ENCODE measurements at regions not wholly inside any gene's neighbourhood (a gene's known extent, or its start where the extent isn't known, plus 50 kb on each side); places are given as distances from the start of the nearest gene placed in this dataset.

DNA sequence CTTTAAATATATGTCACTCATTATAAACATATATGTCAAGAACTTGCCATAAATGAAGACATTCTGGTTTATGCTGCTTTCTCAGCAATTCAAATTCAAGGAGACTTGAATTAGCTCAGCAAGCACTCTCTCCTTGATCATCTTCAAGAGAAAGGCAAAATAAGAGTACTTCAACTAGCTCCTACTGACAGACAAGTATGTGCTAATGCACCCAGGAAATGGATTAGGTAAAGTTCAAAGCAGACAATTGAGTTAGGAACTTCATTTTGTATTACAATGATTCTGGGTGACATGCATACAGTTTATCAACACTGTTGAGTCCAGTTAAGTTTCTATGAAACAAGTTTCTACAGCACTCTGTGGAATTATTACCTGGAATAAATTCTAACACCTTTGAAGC, 455.9 kb upstream of the USP15 start:
- Mint-ChIP-seq H3K9me3 (peaks cover 12 to 23% (median 13%) of the 10 kb centered on the region in 7 donors), H3K4me3 (no peak overlapping the region), H3K4me1 (no peaks in the 10 kb centered on the region), H3K27ac (no peak overlapping the region), H3K36me3 (no peaks in the 10 kb centered on the region), H3K27me3 (ENCODE audit: low read depth in 3 of 3) (no peaks in the 10 kb centered on the region)
- no peaks in the 10 kb centered on the region for H4K20me1 ChIP-seq (ENCODE audit: insufficient read depth, low read length)
- intact Hi-C loops (cut with micrococcal nuclease) = no loop called here
- H3K4me1 ChIP-seq (ENCODE audit: control insufficient read depth in 1 of 2, insufficient read depth in 2 of 2, low read length in 2 of 2) = no peaks in the 10 kb centered on the region
- H3K4me3 ChIP-seq (replicated peaks in 1 of 3; ENCODE audit: low read depth in 2 of 3, low read length in 3 of 3) = no peak overlapping the region
- no peak overlapping the region for H3K9ac ChIP-seq (ENCODE audit: insufficient read depth, low read length, poor library complexity, severe bottlenecking)
- H2AFZ ChIP-seq (ENCODE audit: insufficient read depth, low read depth, low read length, poor library complexity, severe bottlenecking) = no peak overlapping the region
- H3K9me3 ChIP-seq (replicated peaks in 1 of 2; ENCODE audit: control insufficient read depth in 1 of 2, insufficient read depth in 1 of 2, low read length in 2 of 2) = peaks cover 0 to 10% of the 10 kb centered on the region in 2 donors
- H3K79me2 ChIP-seq (ENCODE audit: insufficient read depth, low read length) = no peaks in the 10 kb centered on the region
- H3K36me3 ChIP-seq (replicated peaks in 1 of 2; ENCODE audit: control insufficient read depth in 1 of 2, insufficient read depth in 2 of 2, low read length in 2 of 2) = no peaks in the 10 kb centered on the region
- H3K27ac ChIP-seq (ENCODE audit: low read depth in 1 of 2, low read length in 2 of 2) = no peak overlapping the region
- DNase-seq = no peak
- H3K27me3 ChIP-seq (ENCODE audit: control insufficient read depth in 2 of 2, insufficient read depth in 2 of 2, low read length in 2 of 2) = no peaks in the 10 kb centered on the region
- no peak overlapping the region for H3K4me2 ChIP-seq (replicated peaks; ENCODE audit: extremely low read depth, low read length, poor library complexity, severe bottlenecking)
- no peak for TF ChIP-seq CTCF (IDR thresholded peaks at IDR 0.05)

GRCh38 chr12:61808856-61809255, 451.3 kb upstream of the USP15 start:
- Histone ChIP-seq H3K27ac (ENCODE audit: low read depth in 1 of 2, low read length in 2 of 2) (no peak overlapping the region), H3K9ac (ENCODE audit: insufficient read depth, low read length, poor library complexity, severe bottlenecking) (no peak overlapping the region), H3K4me2 (replicated peaks; ENCODE audit: extremely low read depth, low read length, poor library complexity, severe bottlenecking) (no peak overlapping the region), H3K9me3 (replicated peaks in 1 of 2; ENCODE audit: control insufficient read depth in 1 of 2, insufficient read depth in 1 of 2, low read length in 2 of 2) (peaks cover 0 to 10% of the 10 kb centered on the region in 2 donors), H2AFZ (ENCODE audit: insufficient read depth, low read depth, low read length, poor library complexity, severe bottlenecking) (no peak overlapping the region), H3K36me3 (replicated peaks in 1 of 2; ENCODE audit: control insufficient read depth in 1 of 2, insufficient read depth in 2 of 2, low read length in 2 of 2) (no peaks in the 10 kb centered on the region), H3K27me3 (ENCODE audit: control insufficient read depth in 2 of 2, insufficient read depth in 2 of 2, low read length in 2 of 2) (no peaks in the 10 kb centered on the region), H3K4me3 (replicated peaks in 1 of 3; ENCODE audit: low read depth in 2 of 3, low read length in 3 of 3) (no peak overlapping the region), H3K4me1 (ENCODE audit: control insufficient read depth in 1 of 2, insufficient read depth in 2 of 2, low read length in 2 of 2) (no peaks in the 10 kb centered on the region), H3K79me2 (ENCODE audit: insufficient read depth, low read length) (no peaks in the 10 kb centered on the region), H4K20me1 (ENCODE audit: insufficient read depth, low read length) (no peaks in the 10 kb centered on the region)
- TF ChIP-seq CTCF (IDR thresholded peaks at IDR 0.05) = no peak
- no peak for DNase-seq
- intact Hi-C loops (cut with micrococcal nuclease) = no loop called here
- no peak overlapping the region for H3K4me3 Mint-ChIP-seq
- no peaks in the 10 kb centered on the region for H3K27me3 Mint-ChIP-seq (ENCODE audit: low read depth in 3 of 3)
- no peaks in the 10 kb centered on the region for H3K36me3 Mint-ChIP-seq
- WGBS (ENCODE audit: insufficient coverage) = no CpG with 5 or more reads among the region's 4 CpGs
- peaks cover 12 to 19% (median 13%) of the 10 kb centered on the region in 7 donors for H3K9me3 Mint-ChIP-seq
- H3K27ac Mint-ChIP-seq = no peak overlapping the region
- no peaks in the 10 kb centered on the region for H3K4me1 Mint-ChIP-seq

Data from CD14-positive monocyte (primary cell).